SK-N-SH (cell line): ENCODE measurements at regions not wholly inside any gene's neighbourhood (a gene's known extent, or its start where the extent isn't known, plus 50 kb on each side); places are given as distances from the start of the nearest gene placed in this dataset.

ENCODE experiments used
- CTCF ChIA-PET: fragments of 300-600, 350-600 bp; formaldehyde crosslinking; extraction: SDS; loops from one replicate; lab custom pipeline; 2021; lab: Yijun Ruan, JAX
- POLR2A ChIA-PET: fragments of 350-600 bp; sonication (Branson Sonifier 250); formaldehyde crosslinking; extraction: SDS; loops from one replicate; lab custom pipeline; 2020; ENCODE audit warnings: antibody characterized with exemption, inconsistent platforms; lab: Yijun Ruan, JAX
- DNase-seq: peaks from one replicate; pipeline ENCODE4 v3.0.0; 2012
- H2AFZ ChIP-seq: fragments of 200-600 bp; sonication (generic); 2 replicates; pipeline ENCODE4 v1.8.1; 2016; ENCODE audit warnings: antibody characterized with exemption, mild to moderate bottlenecking, low read depth
- H3F3A ChIP-seq: fragments of 200-600 bp; sonication (generic); replicated peaks from 2 replicates; pipeline ENCODE3; 2016; ENCODE audit warnings: antibody characterized with exemption, mild to moderate bottlenecking; ENCODE audit not compliant: insufficient read depth
- H3K27ac ChIP-seq, 2 experiments: fragments of 200-500 bp in 1 of 2; fragments of 200-600 bp in 1 of 2; sonication (Bioruptor generic) in 1 of 2; sonication (generic), shearing (Covaris generic) in 1 of 2; 2 replicates each; pipeline versions ENCODE4 v1.5.1 to v1.6.1; 2014 to 2016; ENCODE audit warnings: low read depth in 2 of 2, inconsistent platforms in 1 of 2, low read length in 1 of 2, mild to moderate bottlenecking in 1 of 2, mixed read lengths in 1 of 2
- H3K27me3 ChIP-seq: fragments of 200-600 bp; sonication (generic), shearing (Covaris generic); 2 replicates; pipeline ENCODE4 v1.6.1; 2016; ENCODE audit warnings: mixed run types; ENCODE audit not compliant: insufficient read depth
- H3K36me3 ChIP-seq, 2 experiments: fragments of 200-500 bp in 1 of 2; fragments of 200-600 bp in 1 of 2; sonication (Bioruptor generic) in 1 of 2; sonication (generic) in 1 of 2; replicated peaks in 1 of 2; 2 replicates each; pipeline versions ENCODE3 to v1.5.1; 2014 to 2016; ENCODE audit warnings: low read length in 1 of 2, mild to moderate bottlenecking in 1 of 2; ENCODE audit not compliant: insufficient read depth in 2 of 2, control insufficient read depth in 1 of 2
- H3K4me1 ChIP-seq, 2 experiments: fragments of 200-500 bp in 1 of 2; fragments of 200-600 bp in 1 of 2; sonication (Bioruptor generic) in 1 of 2; sonication (generic), shearing (Covaris generic) in 1 of 2; 2 replicates each; pipeline versions ENCODE4 v1.5.1 to v1.6.1; 2014 to 2016; ENCODE audit warnings: low read depth in 1 of 2, low read length in 1 of 2, mixed run types in 1 of 2; ENCODE audit not compliant: insufficient read depth in 2 of 2, control insufficient read depth in 1 of 2
- H3K4me2 ChIP-seq: fragments of 200-600 bp; sonication (generic), shearing (Covaris generic); 2 replicates; pipeline ENCODE4 v1.6.1; 2017; ENCODE audit warnings: mixed run types
- H3K4me3 ChIP-seq, 2 experiments: fragments of 200-500 bp in 1 of 2; fragments of 200-600 bp in 1 of 2; sonication (Bioruptor generic) in 1 of 2; sonication (generic), shearing (Covaris generic) in 1 of 2; 2 replicates each; pipeline versions ENCODE4 v1.5.1 to v1.8.1; 2014 to 2016; ENCODE audit warnings: low read depth in 2 of 2, inconsistent platforms in 1 of 2, low read length in 1 of 2, mild to moderate bottlenecking in 1 of 2, mixed read lengths in 1 of 2, moderate library complexity in 1 of 2
- H3K79me2 ChIP-seq: fragments of 200-600 bp; sonication (generic); 2 replicates; pipeline ENCODE4 v1.8.1; 2017; ENCODE audit warnings: mild to moderate bottlenecking; ENCODE audit not compliant: insufficient read depth
- H3K9ac ChIP-seq: fragments of 200-600 bp; sonication (generic); 2 replicates; pipeline ENCODE4 v1.6.1; 2017; ENCODE audit warnings: mixed run types
- H3K9me2 ChIP-seq: fragments of 200-600 bp; sonication (generic); 2 replicates; pipeline ENCODE4 v1.6.1; 2017; ENCODE audit warnings: mixed run types
- H3K9me3 ChIP-seq: fragments of 200-600 bp; sonication (generic); 2 replicates; pipeline ENCODE4 v1.6.1; 2017; ENCODE audit warnings: mixed run types, mild to moderate bottlenecking, moderate library complexity
- H4K20me1 ChIP-seq: fragments of 200-600 bp; sonication (generic); 2 replicates; pipeline ENCODE4 v1.6.1; 2017; ENCODE audit warnings: mild to moderate bottlenecking, mixed run types; ENCODE audit not compliant: insufficient read depth
- CHD2 ChIP-seq: fragments of 150-350 bp; IDR thresholded peaks from 2 replicates; pipeline ENCODE4 v1.6.1; 2018; ENCODE audit warnings: low read length; ENCODE audit not compliant: partially characterized antibody
- EP300 ChIP-seq, 2 experiments: IDR thresholded peaks; 2 replicates each; pipeline versions ENCODE4 v1.4.0 to v1.6.1; 2012; ENCODE audit warnings: borderline replicate concordance in 1 of 2, low read depth in 1 of 2, low read length in 1 of 2
- EZH2phosphoT487 ChIP-seq: fragments of 200-600 bp; sonication (generic); IDR thresholded peaks from 2 replicates; pipeline ENCODE4 v1.6.1; 2017; ENCODE audit warnings: low read depth, mixed run types, mild to moderate bottlenecking, antibody characterized with exemption, moderate library complexity, borderline replicate concordance
- FOSL2 ChIP-seq: IDR thresholded peaks from 2 replicates; pipeline ENCODE4 v1.4.0; 2012; ENCODE audit warnings: low read depth, mild to moderate bottlenecking, moderate library complexity, borderline replicate concordance
- FOXJ3 ChIP-seq: sonication (generic); formaldehyde crosslinking; IDR thresholded peaks from 2 replicates; pipeline ENCODE4 v1.5.1; 2020; ENCODE audit warnings: mild to moderate bottlenecking, missing genetic modification reagents
- MEF2A ChIP-seq: IDR thresholded peaks from 2 replicates; pipeline ENCODE4 v1.4.0; 2012; ENCODE audit warnings: low read depth, borderline replicate concordance
- RAD21 ChIP-seq: IDR thresholded peaks from 2 replicates; pipeline ENCODE4 v1.6.1; 2012; ENCODE audit warnings: mild to moderate bottlenecking, low read length
- RCOR1 ChIP-seq: fragments of 150-350 bp; IDR thresholded peaks from 2 replicates; pipeline ENCODE4 v1.6.1; 2017; ENCODE audit warnings: antibody characterized with exemption, low read length
- RFX5 ChIP-seq: IDR thresholded peaks from 2 replicates; pipeline ENCODE4 v1.6.1; 2012; ENCODE audit warnings: mild to moderate bottlenecking, improper control_type of control experiment, low read length
- RXRA ChIP-seq: IDR thresholded peaks from 2 replicates; pipeline ENCODE4 v1.4.0; 2012; ENCODE audit warnings: low read depth, mild to moderate bottlenecking, borderline replicate concordance
- SIN3A ChIP-seq: IDR thresholded peaks from 2 replicates; pipeline ENCODE4 v1.6.1; 2012; ENCODE audit warnings: low read depth, mild to moderate bottlenecking, low read length, moderate library complexity, borderline replicate concordance
- WGBS: methylation state at CpG from one replicate; pipeline ENCODE4 v1.1.6; 2017; ENCODE audit warnings: low lambda C conversion rate; 5-methylcytosine and 5-hydroxymethylcytosine counted together
- TF ChIP-seq, protein P1 (sequence below): IDR thresholded peaks from 2 replicates; pipeline ENCODE4 v1.6.1; 2012; ENCODE audit warnings: mild to moderate bottlenecking, low read depth, low read length, moderate library complexity
- TF ChIP-seq, protein P2 (sequence below): IDR thresholded peaks from 2 replicates; pipeline ENCODE4; 2012
- TF ChIP-seq, protein P3 (sequence below): IDR thresholded peaks from 2 replicates; pipeline ENCODE4 v1.4.0; 2012; ENCODE audit warnings: low read depth, borderline replicate concordance
- TF ChIP-seq, protein P4 (sequence below): fragments of 150-350 bp; IDR thresholded peaks from 2 replicates; pipeline ENCODE4 v1.6.1; 2016; ENCODE audit warnings: mild to moderate bottlenecking, low read depth, low read length
- TF ChIP-seq, protein P5 (sequence below): IDR thresholded peaks from 2 replicates; pipeline ENCODE4 v1.4.0; 2012; ENCODE audit warnings: low read depth, borderline replicate concordance

DNA sequence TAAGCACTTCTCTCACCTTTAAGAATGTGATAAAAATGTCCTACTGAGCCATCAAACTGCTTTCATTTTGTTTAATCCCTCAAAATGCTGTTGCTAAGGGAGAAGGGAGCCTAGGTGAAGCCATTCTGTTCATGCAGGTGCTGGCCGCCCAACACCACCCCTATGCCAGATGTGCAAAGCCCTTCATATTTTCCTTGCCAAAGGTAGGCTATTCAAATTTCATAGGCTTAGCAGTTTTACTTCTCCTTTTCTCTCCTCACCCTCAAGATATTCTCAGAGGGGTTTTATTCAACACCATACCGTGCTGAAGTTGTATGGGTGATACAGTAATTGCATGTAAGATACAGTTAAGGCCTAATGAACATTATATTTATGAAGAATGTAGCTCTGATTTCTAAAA is 461.7 kb downstream of the GXYLT1 start:
- WGBS: 76% methylated on average over 2 of the region's 2 CpGs
- Histone ChIP-seq H3K36me3 (no peaks in the 10 kb centered on the region), H3K27ac (no peak overlapping the region), H3K4me2 (no peak overlapping the region), H3F3A (no peaks in the 10 kb centered on the region), H3K4me3 (no peak overlapping the region), H2AFZ (no peak overlapping the region), H4K20me1 (no peaks in the 10 kb centered on the region), H3K9me2 (no peaks in the 10 kb centered on the region), H3K9ac (no peak overlapping the region), H3K9me3 (no peaks in the 10 kb centered on the region), H3K27me3 (no peaks in the 10 kb centered on the region), H3K4me1 (no peaks in the 10 kb centered on the region), H3K79me2 (no peaks in the 10 kb centered on the region)
- POLR2A ChIA-PET: no interaction called here
- TF ChIP-seq EZH2phosphoT487 (no peak), RCOR1 (no peak), MEF2A (no peak), FOXJ3 (no peak), RXRA (no peak), EP300 (IDR thresholded peaks at IDR 0.05; ENCODE audit: borderline replicate concordance in 1 of 2, low read depth in 1 of 2, low read length in 1 of 2) (no peak), FOSL2 (no peak), SIN3A (no peak), CHD2 (no peak), RAD21 (no peak), RFX5 (no peak)
- TF ChIP-seq, protein P1, sequence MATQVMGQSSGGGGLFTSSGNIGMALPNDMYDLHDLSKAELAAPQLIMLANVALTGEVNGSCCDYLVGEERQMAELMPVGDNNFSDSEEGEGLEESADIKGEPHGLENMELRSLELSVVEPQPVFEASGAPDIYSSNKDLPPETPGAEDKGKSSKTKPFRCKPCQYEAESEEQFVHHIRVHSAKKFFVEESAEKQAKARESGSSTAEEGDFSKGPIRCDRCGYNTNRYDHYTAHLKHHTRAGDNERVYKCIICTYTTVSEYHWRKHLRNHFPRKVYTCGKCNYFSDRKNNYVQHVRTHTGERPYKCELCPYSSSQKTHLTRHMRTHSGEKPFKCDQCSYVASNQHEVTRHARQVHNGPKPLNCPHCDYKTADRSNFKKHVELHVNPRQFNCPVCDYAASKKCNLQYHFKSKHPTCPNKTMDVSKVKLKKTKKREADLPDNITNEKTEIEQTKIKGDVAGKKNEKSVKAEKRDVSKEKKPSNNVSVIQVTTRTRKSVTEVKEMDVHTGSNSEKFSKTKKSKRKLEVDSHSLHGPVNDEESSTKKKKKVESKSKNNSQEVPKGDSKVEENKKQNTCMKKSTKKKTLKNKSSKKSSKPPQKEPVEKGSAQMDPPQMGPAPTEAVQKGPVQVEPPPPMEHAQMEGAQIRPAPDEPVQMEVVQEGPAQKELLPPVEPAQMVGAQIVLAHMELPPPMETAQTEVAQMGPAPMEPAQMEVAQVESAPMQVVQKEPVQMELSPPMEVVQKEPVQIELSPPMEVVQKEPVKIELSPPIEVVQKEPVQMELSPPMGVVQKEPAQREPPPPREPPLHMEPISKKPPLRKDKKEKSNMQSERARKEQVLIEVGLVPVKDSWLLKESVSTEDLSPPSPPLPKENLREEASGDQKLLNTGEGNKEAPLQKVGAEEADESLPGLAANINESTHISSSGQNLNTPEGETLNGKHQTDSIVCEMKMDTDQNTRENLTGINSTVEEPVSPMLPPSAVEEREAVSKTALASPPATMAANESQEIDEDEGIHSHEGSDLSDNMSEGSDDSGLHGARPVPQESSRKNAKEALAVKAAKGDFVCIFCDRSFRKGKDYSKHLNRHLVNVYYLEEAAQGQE: no peak
- TF ChIP-seq, protein P2, sequence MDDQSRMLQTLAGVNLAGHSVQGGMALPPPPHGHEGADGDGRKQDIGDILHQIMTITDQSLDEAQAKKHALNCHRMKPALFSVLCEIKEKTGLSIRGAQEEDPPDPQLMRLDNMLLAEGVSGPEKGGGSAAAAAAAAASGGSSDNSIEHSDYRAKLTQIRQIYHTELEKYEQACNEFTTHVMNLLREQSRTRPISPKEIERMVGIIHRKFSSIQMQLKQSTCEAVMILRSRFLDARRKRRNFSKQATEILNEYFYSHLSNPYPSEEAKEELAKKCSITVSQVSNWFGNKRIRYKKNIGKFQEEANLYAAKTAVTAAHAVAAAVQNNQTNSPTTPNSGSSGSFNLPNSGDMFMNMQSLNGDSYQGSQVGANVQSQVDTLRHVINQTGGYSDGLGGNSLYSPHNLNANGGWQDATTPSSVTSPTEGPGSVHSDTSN: no peak
- TF ChIP-seq, protein P3, sequence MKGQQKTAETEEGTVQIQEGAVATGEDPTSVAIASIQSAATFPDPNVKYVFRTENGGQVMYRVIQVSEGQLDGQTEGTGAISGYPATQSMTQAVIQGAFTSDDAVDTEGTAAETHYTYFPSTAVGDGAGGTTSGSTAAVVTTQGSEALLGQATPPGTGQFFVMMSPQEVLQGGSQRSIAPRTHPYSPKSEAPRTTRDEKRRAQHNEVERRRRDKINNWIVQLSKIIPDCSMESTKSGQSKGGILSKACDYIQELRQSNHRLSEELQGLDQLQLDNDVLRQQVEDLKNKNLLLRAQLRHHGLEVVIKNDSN: no peak
- TF ChIP-seq, protein P4, sequence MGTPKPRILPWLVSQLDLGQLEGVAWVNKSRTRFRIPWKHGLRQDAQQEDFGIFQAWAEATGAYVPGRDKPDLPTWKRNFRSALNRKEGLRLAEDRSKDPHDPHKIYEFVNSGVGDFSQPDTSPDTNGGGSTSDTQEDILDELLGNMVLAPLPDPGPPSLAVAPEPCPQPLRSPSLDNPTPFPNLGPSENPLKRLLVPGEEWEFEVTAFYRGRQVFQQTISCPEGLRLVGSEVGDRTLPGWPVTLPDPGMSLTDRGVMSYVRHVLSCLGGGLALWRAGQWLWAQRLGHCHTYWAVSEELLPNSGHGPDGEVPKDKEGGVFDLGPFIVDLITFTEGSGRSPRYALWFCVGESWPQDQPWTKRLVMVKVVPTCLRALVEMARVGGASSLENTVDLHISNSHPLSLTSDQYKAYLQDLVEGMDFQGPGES: no peak
- TF ChIP-seq, protein P5, sequence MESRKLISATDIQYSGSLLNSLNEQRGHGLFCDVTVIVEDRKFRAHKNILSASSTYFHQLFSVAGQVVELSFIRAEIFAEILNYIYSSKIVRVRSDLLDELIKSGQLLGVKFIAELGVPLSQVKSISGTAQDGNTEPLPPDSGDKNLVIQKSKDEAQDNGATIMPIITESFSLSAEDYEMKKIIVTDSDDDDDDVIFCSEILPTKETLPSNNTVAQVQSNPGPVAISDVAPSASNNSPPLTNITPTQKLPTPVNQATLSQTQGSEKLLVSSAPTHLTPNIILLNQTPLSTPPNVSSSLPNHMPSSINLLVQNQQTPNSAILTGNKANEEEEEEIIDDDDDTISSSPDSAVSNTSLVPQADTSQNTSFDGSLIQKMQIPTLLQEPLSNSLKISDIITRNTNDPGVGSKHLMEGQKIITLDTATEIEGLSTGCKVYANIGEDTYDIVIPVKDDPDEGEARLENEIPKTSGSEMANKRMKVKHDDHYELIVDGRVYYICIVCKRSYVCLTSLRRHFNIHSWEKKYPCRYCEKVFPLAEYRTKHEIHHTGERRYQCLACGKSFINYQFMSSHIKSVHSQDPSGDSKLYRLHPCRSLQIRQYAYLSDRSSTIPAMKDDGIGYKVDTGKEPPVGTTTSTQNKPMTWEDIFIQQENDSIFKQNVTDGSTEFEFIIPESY: no peak
- CTCF ChIA-PET: no interaction called here
- no peak for DNase-seq
